ENCODE measurements at regions not wholly inside any gene's neighbourhood (a gene's known extent, or its start where the extent isn't known, plus 50 kb on each side); places are given as distances from the start of the nearest gene placed in this dataset.

DNA sequence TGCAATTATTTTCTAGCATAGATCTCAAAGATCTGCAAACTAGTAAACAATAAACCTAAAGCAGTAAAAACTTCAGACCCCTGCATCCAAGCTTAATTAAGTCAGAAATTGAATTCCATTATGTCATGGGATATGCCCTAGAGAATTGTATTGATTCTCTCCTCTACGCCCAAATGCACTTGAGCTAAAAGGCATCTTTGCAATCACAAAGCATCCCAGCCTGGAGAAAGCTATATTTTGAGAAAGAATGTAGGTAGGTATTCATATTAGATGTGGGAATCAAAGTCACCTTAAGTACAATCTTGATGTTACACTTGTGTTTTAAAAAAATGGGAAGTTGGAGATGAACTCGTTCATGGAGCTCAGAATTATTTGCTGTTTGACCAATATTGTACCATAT lies 386.7 kb downstream of the ADAMTS20 start:
- TF ChIP-seq, protein P1, sequence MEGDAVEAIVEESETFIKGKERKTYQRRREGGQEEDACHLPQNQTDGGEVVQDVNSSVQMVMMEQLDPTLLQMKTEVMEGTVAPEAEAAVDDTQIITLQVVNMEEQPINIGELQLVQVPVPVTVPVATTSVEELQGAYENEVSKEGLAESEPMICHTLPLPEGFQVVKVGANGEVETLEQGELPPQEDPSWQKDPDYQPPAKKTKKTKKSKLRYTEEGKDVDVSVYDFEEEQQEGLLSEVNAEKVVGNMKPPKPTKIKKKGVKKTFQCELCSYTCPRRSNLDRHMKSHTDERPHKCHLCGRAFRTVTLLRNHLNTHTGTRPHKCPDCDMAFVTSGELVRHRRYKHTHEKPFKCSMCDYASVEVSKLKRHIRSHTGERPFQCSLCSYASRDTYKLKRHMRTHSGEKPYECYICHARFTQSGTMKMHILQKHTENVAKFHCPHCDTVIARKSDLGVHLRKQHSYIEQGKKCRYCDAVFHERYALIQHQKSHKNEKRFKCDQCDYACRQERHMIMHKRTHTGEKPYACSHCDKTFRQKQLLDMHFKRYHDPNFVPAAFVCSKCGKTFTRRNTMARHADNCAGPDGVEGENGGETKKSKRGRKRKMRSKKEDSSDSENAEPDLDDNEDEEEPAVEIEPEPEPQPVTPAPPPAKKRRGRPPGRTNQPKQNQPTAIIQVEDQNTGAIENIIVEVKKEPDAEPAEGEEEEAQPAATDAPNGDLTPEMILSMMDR (IDR thresholded peaks at IDR 0.05): no peak
- no peak for TF ChIP-seq POLR2A (IDR thresholded peaks at IDR 0.05)

Data from adrenal gland (tissue), 5 donors.